AG04450 (cell line): ENCODE measurements at regions not wholly inside any gene's neighbourhood (a gene's known extent, or its start where the extent isn't known, plus 50 kb on each side); places are given as distances from the start of the nearest gene placed in this dataset.

ENCODE experiments used
- CTCF ChIA-PET: fragments of 300-600, 350-600 bp; formaldehyde crosslinking; extraction: SDS; loops from one replicate; lab custom pipeline; 2022; ENCODE audit warnings: antibody characterized with exemption, inconsistent platforms; lab: Charles Lee
- POLR2A ChIA-PET: fragments of 350-600 bp; formaldehyde crosslinking; extraction: SDS; loops from one replicate; lab custom pipeline; 2021; ENCODE audit warnings: antibody characterized with exemption, inconsistent platforms; lab: Yijun Ruan, JAX
- DNase-seq: peaks from one replicate; pipeline ENCODE4 v3.0.0-alpha.2; 2011; ENCODE audit warnings: low read depth, low spot score
- H3K27ac ChIP-seq: one replicate; pipeline ENCODE4 v1.5.1; 2012; ENCODE audit warnings: low read depth, low read length, control low read depth
- H3K27me3 ChIP-seq: one replicate; pipeline ENCODE4 v1.6.0; 2012; ENCODE audit warnings: low read length; ENCODE audit not compliant: control insufficient read depth, insufficient read depth
- H3K4me3 ChIP-seq: 2 replicates; pipeline ENCODE4 v1.5.1; 2011; ENCODE audit warnings: mild to moderate bottlenecking, low read depth, low read length, control low read depth
- H3K9me3 ChIP-seq: 2 replicates; pipeline ENCODE4 v1.5.1; 2012; ENCODE audit warnings: low read length; ENCODE audit not compliant: control insufficient read depth, insufficient read depth
- TF ChIP-seq, protein P1 (sequence below): IDR thresholded peaks from 2 replicates; pipeline ENCODE4 v1.5.1; 2011; ENCODE audit warnings: low read depth, low read length, control low read depth, inconsistent platforms

DNA sequence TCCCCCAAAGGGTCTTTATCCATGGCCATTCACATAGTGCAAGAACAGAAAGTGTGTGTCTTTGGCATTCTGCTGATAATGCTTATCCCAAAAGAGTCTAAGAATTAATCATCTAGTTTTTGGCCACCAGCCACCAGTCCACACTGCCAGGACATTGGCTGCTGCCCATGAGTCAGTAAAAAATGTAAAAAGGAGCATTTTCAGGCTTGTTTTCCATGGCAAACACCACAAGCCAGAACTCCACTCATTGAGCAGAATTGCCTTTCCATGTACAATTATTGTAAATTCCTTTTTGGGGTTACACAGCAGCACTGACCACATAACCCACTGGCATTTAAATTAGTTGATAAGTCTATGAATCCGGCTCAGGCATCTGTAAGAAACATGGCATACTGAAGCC is 89.2 kb upstream of the PRDX4 start:
- CTCF ChIA-PET, result no interaction called here
- H3K4me3 ChIP-seq, result no peak overlapping the region
- H3K27me3 ChIP-seq, result no peaks in the 10 kb centered on the region
- POLR2A ChIA-PET, result no interaction called here
- no peak for DNase-seq
- H3K9me3 ChIP-seq, result no peaks in the 10 kb centered on the region
- H3K27ac ChIP-seq, result no peak overlapping the region
- TF ChIP-seq, protein P1, sequence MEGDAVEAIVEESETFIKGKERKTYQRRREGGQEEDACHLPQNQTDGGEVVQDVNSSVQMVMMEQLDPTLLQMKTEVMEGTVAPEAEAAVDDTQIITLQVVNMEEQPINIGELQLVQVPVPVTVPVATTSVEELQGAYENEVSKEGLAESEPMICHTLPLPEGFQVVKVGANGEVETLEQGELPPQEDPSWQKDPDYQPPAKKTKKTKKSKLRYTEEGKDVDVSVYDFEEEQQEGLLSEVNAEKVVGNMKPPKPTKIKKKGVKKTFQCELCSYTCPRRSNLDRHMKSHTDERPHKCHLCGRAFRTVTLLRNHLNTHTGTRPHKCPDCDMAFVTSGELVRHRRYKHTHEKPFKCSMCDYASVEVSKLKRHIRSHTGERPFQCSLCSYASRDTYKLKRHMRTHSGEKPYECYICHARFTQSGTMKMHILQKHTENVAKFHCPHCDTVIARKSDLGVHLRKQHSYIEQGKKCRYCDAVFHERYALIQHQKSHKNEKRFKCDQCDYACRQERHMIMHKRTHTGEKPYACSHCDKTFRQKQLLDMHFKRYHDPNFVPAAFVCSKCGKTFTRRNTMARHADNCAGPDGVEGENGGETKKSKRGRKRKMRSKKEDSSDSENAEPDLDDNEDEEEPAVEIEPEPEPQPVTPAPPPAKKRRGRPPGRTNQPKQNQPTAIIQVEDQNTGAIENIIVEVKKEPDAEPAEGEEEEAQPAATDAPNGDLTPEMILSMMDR, result no peak

- Histone ChIP-seq H3K27me3 (no peaks in the 10 kb centered on the region), H3K9me3 (no peaks in the 10 kb centered on the region), H3K27ac (no peak overlapping the region), H3K4me3 (no peak overlapping the region)
- DNase-seq, result no peak
- CTCF ChIA-PET, result no interaction called here
- TF ChIP-seq, protein P1, result no peak
- POLR2A ChIA-PET, result no interaction called here
Observed at GRCh38 chrX:23589496-23589895, 77.8 kb upstream of the PRDX4 start.

DNA sequence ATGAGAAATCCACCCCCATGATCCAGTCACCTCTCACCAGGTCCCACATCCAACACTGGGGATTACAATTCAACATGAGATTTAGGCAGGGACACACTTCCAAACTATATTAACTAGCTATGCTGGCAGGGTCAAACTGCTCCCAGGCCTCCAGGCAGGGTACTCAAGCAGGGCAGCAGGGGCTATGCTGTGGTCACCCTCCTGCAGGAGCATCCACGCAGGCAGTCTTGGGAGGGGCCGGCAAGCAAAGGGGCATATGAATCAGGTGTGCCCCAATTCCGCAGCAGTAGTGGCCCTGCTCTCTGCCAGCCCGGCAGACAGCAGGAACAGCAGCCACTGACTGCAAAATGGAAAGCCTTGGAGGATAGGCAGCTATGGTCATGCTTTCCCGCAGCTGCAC is 74.6 kb upstream of the PRDX4 start:
- TF ChIP-seq, protein P1, result no peak
- no peak for DNase-seq
- ChIA-PET POLR2A (no interaction called here), CTCF (no interaction called here)
- Histone ChIP-seq H3K27ac (no peak overlapping the region), H3K9me3 (no peaks in the 10 kb centered on the region), H3K27me3 (no peaks in the 10 kb centered on the region), H3K4me3 (no peak overlapping the region)

DNA sequence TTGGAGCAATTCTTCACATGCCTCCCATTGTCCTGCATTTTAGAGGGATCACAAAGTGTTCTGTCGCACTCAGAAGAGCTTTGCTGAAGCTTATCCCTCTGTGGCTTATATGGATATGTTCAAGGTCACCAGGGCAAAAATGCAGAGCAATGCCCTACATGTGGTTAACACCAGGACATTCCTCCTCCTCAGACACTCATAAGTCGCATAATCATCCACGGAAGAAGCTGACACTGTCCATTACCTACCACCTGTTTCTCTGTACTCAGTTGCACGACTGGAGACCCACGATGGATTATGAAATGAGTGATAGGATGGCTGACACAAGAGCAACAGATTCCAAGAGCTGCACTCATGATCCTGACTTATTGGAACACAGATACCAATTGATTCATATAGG is 68.7 kb upstream of the PRDX4 start:
- no peak overlapping the region for H3K27ac ChIP-seq
- no peaks in the 10 kb centered on the region for H3K27me3 ChIP-seq
- DNase-seq, result no peak
- CTCF ChIA-PET, result no interaction called here
- no peak overlapping the region for H3K4me3 ChIP-seq
- H3K9me3 ChIP-seq, result no peaks in the 10 kb centered on the region
- POLR2A ChIA-PET, result no interaction called here
- TF ChIP-seq, protein P1, result no peak

- Histone ChIP-seq H3K27me3 (no peaks in the 10 kb centered on the region), H3K4me3 (no peak overlapping the region), H3K27ac (no peak overlapping the region), H3K9me3 (no peaks in the 10 kb centered on the region)
- TF ChIP-seq, protein P1, result no peak
- CTCF ChIA-PET, result no interaction called here
- no peak for DNase-seq
- POLR2A ChIA-PET, result no interaction called here
Observed at GRCh38 chrX:23603501-23603900, 63.8 kb upstream of the PRDX4 start.
